IMR-90 (cell line): ENCODE measurements at regions not wholly inside any gene's neighbourhood (a gene's known extent, or its start where the extent isn't known, plus 50 kb on each side); places are given as distances from the start of the nearest gene placed in this dataset.

Experiments
- BHLHE40 ChIP-seq: fragments of 150-350 bp; IDR thresholded peaks from 2 replicates; pipeline ENCODE4 v1.6.1; 2016; ENCODE audit warnings: mild to moderate bottlenecking, low read depth, low read length
- CTCF ChIP-seq: conservative IDR thresholded peaks from 2 replicates; pipeline ENCODE4 v1.5.1; 2012; ENCODE audit warnings: mild to moderate bottlenecking, low read depth, low read length, improper control_type of control experiment
- FOS ChIP-seq: fragments of 150-350 bp; IDR thresholded peaks from 2 replicates; pipeline ENCODE4 v1.6.1; 2016; ENCODE audit warnings: low read depth, low read length
- POLR2A ChIP-seq: IDR thresholded peaks from 2 replicates; pipeline ENCODE4 v1.6.1; 2012; ENCODE audit warnings: mild to moderate bottlenecking, low read depth, low read length
- RAD21 ChIP-seq: IDR thresholded peaks from 2 replicates; pipeline ENCODE4 v1.6.1; 2012; ENCODE audit warnings: low read length, improper control_type of control experiment
- SMC3 ChIP-seq: fragments of 150-350 bp; IDR thresholded peaks from 2 replicates; pipeline ENCODE4 v1.6.1; 2016; ENCODE audit warnings: low read depth, mild to moderate bottlenecking, antibody characterized with exemption, low read length, moderate library complexity

- TF ChIP-seq POLR2A (no peak), CTCF (no peak), BHLHE40 (no peak), FOS (no peak), SMC3 (no peak), RAD21 (no peak)
Observed at GRCh38 chr10:129094233-129094632, 372.8 kb upstream of the MGMT start.
